Hematopoietic multipotent progenitor cell treated with erythropoietin and hydrocortisone succinate and interleukin-3 and kit ligand, for 4 days (in vitro differentiated cells): ENCODE measurements at regions not wholly inside any gene's neighbourhood (a gene's known extent, or its start where the extent isn't known, plus 50 kb on each side); places are given as distances from the start of the nearest gene placed in this dataset.

Source experiments
- DNase-seq: peaks from one replicate; pipeline ENCODE4 v3.0.0-alpha.2; 2015

- DNase-seq = no peak
These were observed 254.6 kb upstream of the RBBP8 start for GRCh38 chr18:22678486-22678885.

- no peak for DNase-seq
These were observed 252.2 kb upstream of the RBBP8 start for GRCh38 chr18:22680944-22681343.

GRCh38 chr18:22681908-22682307 is 251.2 kb upstream of the RBBP8 start:
- DNase-seq = no peak

- no peak for DNase-seq
These were observed 250.4 kb upstream of the RBBP8 start for GRCh38 chr18:22682720-22683119.

- no peak for DNase-seq
These were observed 249.9 kb upstream of the RBBP8 start for GRCh38 chr18:22683196-22683676.

GRCh38 chr18:22683786-22684185 is 249.3 kb upstream of the RBBP8 start:
- no peak for DNase-seq

GRCh38 chr18:22684268-22684667 is 248.9 kb upstream of the RBBP8 start:
- DNase-seq = no peak

GRCh38 chr18:22685788-22686187 is 247.3 kb upstream of the RBBP8 start:
- no peak for DNase-seq

- DNase-seq = no peak
These were observed 245.0 kb upstream of the RBBP8 start for GRCh38 chr18:22687892-22688680.

- no peak for DNase-seq
These were observed 244.1 kb upstream of the RBBP8 start for GRCh38 chr18:22688877-22689496.

GRCh38 chr18:22689712-22690111 is 243.4 kb upstream of the RBBP8 start:
- no peak for DNase-seq

- DNase-seq = no peak
These were observed 242.6 kb upstream of the RBBP8 start for GRCh38 chr18:22690556-22690955.

- no peak for DNase-seq
These were observed 241.0 kb upstream of the RBBP8 start for GRCh38 chr18:22691946-22692710.

GRCh38 chr18:22694954-22695353 is 238.2 kb upstream of the RBBP8 start:
- DNase-seq = no peak

GRCh38 chr18:22695674-22696073 is 237.5 kb upstream of the RBBP8 start:
- no peak for DNase-seq

GRCh38 chr18:22697561-22697960 is 235.6 kb upstream of the RBBP8 start:
- no peak for DNase-seq

GRCh38 chr18:22698711-22699110 is 234.4 kb upstream of the RBBP8 start:
- no peak for DNase-seq

GRCh38 chr18:22699629-22700028 is 233.5 kb upstream of the RBBP8 start:
- no peak for DNase-seq

- DNase-seq = no peak
These were observed 232.2 kb upstream of the RBBP8 start for GRCh38 chr18:22700920-22701319.

- no peak for DNase-seq
These were observed 231.8 kb upstream of the RBBP8 start for GRCh38 chr18:22701326-22701725.

- no peak for DNase-seq
These were observed 231.3 kb upstream of the RBBP8 start for GRCh38 chr18:22701795-22702194.

GRCh38 chr18:22702806-22703205 is 230.3 kb upstream of the RBBP8 start:
- DNase-seq = no peak

- peak; percentile 71 for DNase-seq
These were observed 229.1 kb upstream of the RBBP8 start for GRCh38 chr18:22703883-22704585.
